Bronchial epithelial cell (primary cell): ENCODE measurements at regions not wholly inside any gene's neighbourhood (a gene's known extent, or its start where the extent isn't known, plus 50 kb on each side); places are given as distances from the start of the nearest gene placed in this dataset.

Experiments
- DNase-seq: peaks from one replicate; pipeline ENCODE4 v3.0.0-alpha.2; 2010; ENCODE audit warnings: low read depth
- FAIRE-seq: peaks from 2 replicates; lab custom pipeline; 2011; peaks lifted over from hg19 to GRCh38; lab: Jason Lieb, UNC
- H3K27me3 ChIP-seq: 2 replicates; pipeline ENCODE4 v1.5.1; 2011; ENCODE audit warnings: low read length; ENCODE audit not compliant: control insufficient read depth, insufficient read depth
- H3K36me3 ChIP-seq: 2 replicates; pipeline ENCODE4 v1.5.1; 2011; ENCODE audit warnings: low read length; ENCODE audit not compliant: control insufficient read depth, insufficient read depth
- H3K4me3 ChIP-seq: 2 replicates; pipeline ENCODE4 v1.5.1; 2011; ENCODE audit warnings: mild to moderate bottlenecking, low read depth, low read length, control low read depth
- TF ChIP-seq, protein P1 (sequence below): IDR thresholded peaks from 2 replicates; pipeline ENCODE4 v1.5.1; 2011; ENCODE audit warnings: mild to moderate bottlenecking, moderate library complexity, low read length, control low read depth, inconsistent platforms; ENCODE audit not compliant: insufficient read depth, severe bottlenecking

- DNase-seq (no peak), FAIRE-seq (no peak)
- no peak overlapping the region for H3K4me3 ChIP-seq
- H3K27me3 ChIP-seq = peaks cover 2% of the 10 kb centered on the region
- TF ChIP-seq, protein P1, sequence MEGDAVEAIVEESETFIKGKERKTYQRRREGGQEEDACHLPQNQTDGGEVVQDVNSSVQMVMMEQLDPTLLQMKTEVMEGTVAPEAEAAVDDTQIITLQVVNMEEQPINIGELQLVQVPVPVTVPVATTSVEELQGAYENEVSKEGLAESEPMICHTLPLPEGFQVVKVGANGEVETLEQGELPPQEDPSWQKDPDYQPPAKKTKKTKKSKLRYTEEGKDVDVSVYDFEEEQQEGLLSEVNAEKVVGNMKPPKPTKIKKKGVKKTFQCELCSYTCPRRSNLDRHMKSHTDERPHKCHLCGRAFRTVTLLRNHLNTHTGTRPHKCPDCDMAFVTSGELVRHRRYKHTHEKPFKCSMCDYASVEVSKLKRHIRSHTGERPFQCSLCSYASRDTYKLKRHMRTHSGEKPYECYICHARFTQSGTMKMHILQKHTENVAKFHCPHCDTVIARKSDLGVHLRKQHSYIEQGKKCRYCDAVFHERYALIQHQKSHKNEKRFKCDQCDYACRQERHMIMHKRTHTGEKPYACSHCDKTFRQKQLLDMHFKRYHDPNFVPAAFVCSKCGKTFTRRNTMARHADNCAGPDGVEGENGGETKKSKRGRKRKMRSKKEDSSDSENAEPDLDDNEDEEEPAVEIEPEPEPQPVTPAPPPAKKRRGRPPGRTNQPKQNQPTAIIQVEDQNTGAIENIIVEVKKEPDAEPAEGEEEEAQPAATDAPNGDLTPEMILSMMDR = no peak
- H3K36me3 ChIP-seq = no peaks in the 10 kb centered on the region
Measured at GRCh38 chr5:174315471-174315870, 270.0 kb downstream of the NSG2 start.

GRCh38 chr5:174315871-174316270 is 270.4 kb downstream of the NSG2 start:
- Histone ChIP-seq H3K27me3 (peaks cover 2% of the 10 kb centered on the region), H3K4me3 (no peak overlapping the region), H3K36me3 (no peaks in the 10 kb centered on the region)
- no peak for FAIRE-seq
- no peak for DNase-seq
- TF ChIP-seq, protein P1 = no peak

- TF ChIP-seq, protein P1 = no peak
- no peak overlapping the region for H3K4me3 ChIP-seq
- no peaks in the 10 kb centered on the region for H3K36me3 ChIP-seq
- peaks cover 2% of the 10 kb centered on the region for H3K27me3 ChIP-seq
- FAIRE-seq (no peak), DNase-seq (no peak)
Measured at GRCh38 chr5:174316326-174316725, 270.8 kb downstream of the NSG2 start.

DNA sequence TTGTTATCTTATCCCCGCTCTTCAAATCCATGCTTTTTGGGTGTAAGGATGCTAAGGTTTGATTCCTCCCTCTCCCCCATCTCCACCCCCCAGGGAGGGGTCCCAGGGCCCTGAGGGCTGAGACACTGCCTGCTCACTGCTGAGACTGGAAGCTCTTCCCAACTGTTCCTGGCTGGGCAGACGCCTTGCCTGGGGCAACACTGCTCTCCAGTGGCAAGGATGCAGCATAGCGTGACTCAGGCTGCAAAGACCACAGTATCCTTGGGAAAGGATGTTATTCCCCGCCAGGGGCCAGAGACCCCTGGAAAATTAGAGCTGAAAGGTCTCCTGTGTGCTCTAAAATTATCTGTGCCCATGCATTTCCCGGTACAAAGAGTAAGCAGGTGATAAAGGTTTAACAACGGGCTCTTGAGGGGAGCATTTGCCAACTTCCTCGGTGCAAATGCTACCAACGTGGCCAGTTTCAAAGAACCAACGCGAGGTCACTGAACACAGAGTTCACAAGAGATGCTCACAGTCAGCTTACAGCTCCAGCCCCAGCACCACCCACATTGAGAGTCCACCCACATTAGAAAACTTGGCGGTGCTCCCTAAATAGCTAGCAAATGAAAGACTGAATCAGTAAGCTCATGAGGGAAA is 271.9 kb downstream of the NSG2 start:
- FAIRE-seq (no peak), DNase-seq (peak; percentile 19)
- Histone ChIP-seq H3K36me3 (no peaks in the 10 kb centered on the region), H3K27me3 (peaks cover 2% of the 10 kb centered on the region), H3K4me3 (no peak overlapping the region)
- TF ChIP-seq, protein P1 = peak; percentile 78

- DNase-seq (no peak), FAIRE-seq (no peak)
- TF ChIP-seq, protein P1 = no peak
- no peaks in the 10 kb centered on the region for H3K27me3 ChIP-seq
- no peak overlapping the region for H3K4me3 ChIP-seq
- H3K36me3 ChIP-seq = no peaks in the 10 kb centered on the region
Measured at GRCh38 chr5:174318578-174318977, 273.1 kb downstream of the NSG2 start.

DNA sequence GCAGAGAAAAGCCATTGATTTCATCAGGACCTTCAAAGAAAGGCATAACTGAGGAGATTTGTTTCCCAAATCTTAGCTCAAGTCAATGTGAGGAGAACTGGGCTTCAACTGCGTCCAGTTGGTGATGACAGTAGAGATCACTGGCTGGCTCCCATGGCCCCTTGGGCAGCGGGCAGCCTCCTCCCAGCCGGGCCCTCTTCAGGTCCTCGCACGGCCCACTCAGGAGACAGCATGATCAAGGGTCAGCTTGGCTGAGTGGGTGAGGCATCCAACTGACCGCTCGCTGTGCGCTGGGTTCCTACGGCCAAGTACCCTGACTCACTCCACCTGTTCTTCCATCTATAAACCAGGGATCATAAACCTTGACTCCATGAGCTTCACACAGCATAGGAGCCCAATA is 274.0 kb downstream of the NSG2 start:
- Histone ChIP-seq H3K36me3 (no peaks in the 10 kb centered on the region), H3K27me3 (no peaks in the 10 kb centered on the region), H3K4me3 (no peak overlapping the region)
- FAIRE-seq (no peak), DNase-seq (no peak)
- TF ChIP-seq, protein P1 = no peak
